ENCODE measurements at regions not wholly inside any gene's neighbourhood (a gene's known extent, or its start where the extent isn't known, plus 50 kb on each side); places are given as distances from the start of the nearest gene placed in this dataset.

GRCh38 chr12:98224584-98225221 is 290.7 kb upstream of the TMPO start:
- no peak for DNase-seq

DNA sequence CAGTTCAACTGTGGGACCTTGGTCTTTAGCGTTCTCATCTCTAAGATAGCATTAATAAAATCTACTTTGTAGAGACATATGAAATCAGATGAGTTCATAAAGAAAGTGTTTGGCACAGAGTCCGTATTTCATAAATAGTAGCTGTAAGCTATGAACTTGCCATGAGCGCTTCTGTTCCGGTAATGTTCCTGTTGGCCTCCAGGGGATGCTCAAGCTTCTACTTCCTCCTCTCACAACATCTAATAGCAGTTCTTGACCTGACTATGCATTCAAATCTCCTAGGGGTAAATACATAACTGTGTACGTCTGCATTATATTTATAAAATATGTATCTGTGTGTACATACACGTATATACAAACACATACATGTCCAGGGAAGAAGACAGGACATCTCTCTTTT is 288.2 kb upstream of the TMPO start:
- DNase-seq, result no peak

DNA sequence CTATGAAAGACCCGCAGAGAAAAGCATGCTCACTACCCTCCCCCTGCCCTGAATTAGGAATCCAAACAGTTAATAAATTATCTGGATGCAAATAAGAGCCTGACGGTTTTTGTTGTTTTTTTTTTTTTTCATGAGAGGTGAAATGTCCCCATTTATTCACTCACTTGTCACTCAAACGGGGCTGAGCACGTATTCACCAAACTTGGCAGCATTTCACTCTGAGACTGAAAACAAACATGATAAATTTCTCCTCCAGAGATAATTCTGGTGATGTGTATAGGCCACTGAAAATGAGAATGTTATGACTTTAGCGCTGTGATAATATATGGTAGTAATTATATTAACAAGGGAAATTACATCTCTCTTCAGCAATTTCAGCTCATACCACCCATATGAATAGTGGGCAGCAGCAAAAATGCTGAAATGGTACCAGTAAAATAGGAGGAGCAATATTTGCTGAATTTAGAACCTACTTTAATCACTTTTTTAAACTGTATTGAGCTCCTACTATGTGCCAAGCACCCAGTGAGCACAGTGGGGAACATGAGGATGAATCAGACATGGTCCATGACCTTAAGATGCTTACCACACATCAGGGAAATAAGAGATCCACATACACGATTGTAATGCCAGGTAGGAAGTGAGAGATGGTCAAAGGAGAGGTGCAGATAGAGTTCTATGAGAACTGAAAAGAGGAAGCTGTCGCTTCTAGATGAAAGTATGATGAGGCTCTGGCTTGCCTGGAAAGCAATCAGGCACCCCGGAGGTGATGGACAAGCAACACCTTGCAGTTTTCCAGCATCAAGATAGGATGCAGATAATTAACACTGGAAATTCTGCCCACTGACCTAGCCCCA is 286.5 kb upstream of the TMPO start:
- DNase-seq, result no peak

DNA sequence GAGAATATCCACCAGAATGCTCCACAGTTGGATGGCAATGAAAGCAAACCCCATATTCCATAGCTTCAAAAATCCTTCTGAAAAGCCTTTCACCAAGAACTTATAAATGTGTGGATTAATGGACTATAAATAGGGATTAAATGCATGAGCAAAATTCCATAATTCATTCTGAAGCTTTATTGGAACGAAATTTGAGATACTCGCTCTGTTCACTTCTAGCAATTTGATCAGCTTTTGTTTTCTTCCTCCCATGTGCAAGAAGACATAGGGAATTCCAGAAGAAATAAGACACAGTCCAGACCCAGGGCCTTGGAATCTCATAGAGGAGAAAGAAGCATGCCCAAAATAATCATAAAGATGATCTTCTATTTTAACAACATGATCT is 285.9 kb upstream of the TMPO start:
- no peak for DNase-seq

DNA sequence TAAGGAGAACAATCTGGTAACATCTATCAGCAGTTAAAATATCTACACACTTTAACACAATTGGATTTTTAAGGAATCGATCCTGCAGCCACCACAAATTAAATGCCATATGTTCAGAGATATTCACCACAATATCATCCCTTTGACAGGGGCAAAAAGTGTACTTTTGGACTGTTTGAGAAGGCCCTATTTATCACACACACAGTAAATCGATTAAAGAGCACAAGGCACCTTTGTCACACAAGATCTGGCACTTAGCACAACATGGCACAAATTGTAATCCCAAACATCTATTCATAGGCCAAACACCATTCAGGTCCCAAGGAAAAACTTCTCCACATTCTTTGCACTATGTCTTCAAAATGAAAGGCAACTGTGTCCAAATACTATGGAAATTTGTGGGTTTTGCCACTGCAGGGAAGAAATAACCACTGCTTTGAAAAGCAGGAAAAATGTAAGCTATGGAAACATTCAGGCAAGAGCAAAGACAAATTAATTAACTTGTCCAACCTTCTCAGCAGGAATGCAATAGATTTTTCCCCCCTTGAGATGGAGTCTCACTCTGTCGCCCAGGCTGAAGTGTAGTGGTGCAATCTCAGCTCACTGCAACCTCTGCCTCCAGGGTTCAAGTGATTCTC is 282.5 kb upstream of the TMPO start:
- no peak for DNase-seq

DNA sequence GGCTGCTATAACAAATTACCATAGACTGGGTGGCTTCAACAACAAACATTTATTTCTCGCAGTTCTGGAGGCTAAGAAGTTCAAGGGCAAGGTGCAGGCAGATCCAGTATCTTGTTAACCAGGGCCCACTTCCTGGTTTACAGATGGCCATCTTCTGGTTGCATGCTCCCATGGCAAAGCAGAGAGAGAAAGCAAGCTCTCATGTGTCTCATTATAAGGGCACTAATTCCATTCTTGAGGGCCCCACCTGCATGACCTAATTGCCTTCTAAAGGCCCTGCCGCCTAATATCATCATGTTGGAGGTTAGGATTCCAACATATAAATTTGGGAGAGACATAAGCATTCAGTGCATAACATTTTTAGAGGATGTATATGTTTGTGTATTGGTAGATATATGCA is 280.1 kb upstream of the TMPO start:
- no peak for DNase-seq

- no peak for DNase-seq
Measured at GRCh38 chr12:98238515-98239130, 276.8 kb upstream of the TMPO start.

DNA sequence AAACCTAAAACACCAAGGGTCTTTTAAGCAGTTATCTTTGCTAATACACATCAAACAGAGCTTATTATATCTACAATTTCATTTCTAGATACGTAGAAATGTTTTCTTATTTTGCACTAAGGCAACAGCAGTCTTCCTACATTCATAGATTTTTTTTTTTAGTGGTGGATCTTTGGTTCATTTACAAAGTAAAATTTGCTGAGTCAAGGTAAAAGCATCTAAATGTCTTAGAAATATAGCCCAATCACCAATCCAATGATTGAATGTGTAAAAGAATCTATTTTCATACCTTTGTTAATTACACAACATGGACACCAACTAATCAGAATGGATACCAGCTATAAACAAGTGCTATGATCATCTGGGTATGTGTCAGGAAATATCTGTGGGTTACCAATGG is 272.2 kb upstream of the TMPO start:
- DNase-seq, result no peak

- DNase-seq, result no peak
Measured at GRCh38 chr12:98244136-98244535, 271.3 kb upstream of the TMPO start.

GRCh38 chr12:98253207-98254037 is 262.0 kb upstream of the TMPO start:
- DNase-seq, result no peak

DNA sequence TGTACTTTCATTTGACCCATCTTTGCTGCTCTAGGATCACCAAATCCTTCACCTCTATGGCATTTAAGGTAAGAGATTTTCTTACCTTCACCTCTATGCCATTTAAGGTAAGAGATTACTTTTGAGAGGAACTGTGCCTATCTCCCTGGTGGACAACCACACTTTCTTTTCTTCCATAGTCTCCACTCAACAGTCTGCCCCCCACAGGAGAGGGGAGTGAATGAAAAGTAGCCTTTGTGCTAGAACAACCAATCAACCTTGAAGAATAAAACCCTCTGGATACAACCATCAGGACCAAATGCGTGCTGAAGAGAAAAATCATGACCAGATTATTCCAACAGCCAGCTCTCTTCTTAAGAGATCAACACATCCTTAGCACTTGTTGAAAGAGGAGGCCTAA is 258.6 kb upstream of the TMPO start:
- DNase-seq, result no peak

GRCh38 chr12:98259693-98260092 is 255.7 kb upstream of the TMPO start:
- DNase-seq, result no peak

DNA sequence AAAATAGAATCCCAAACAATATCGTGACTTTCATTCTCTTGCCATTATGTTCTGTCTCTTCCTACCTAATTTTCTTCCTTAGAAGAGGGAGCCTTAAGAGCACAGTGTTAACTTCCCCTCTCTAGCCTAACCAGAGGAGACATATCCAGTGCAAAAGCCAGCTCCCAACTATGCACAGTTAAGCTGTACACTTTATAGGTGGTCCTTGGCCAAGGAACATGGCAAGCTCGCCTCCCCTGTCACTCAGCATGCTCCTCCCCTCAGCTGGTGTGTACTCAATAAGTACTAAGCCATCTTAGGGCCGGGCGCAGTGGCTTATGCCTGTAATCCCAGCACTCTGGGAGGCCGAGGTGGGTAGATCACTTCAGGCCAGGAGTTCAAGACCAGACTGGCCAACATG is 255.1 kb upstream of the TMPO start:
- DNase-seq, result no peak

- DNase-seq, result no peak
Measured at GRCh38 chr12:98262902-98263301, 252.5 kb upstream of the TMPO start.

DNA sequence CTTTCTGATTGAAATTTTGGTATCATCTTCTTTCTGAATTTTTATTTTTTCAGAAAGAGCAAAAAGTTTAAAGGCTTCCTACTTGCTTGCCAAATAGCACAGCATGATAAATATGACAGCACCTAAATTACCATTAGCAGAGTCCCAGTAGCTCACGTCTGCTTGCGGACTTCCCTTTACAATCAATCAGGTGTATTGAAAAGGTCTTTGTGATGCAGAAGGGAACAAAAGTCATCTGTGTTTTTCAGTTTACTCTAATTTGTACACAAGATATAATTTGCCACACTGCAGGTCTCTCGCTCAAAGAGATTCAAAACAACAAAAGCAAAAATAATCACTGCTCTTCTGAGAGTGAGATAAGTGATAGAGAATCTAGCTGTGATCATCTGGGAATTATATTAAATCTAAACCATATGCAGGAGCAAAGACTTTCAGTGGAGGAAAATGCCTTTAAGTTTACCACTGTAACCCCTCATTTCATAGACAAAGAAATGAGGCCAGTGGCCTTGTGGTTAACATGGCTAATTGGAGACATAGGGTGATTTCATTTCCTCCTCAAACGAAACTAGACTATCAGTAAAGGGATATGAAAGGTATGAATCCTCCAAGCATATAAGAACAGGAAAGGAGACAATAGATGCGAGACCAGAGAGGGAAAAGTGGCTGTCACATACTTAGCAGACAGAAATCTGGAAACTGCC is 240.8 kb upstream of the TMPO start:
- DNase-seq, result no peak

DNA sequence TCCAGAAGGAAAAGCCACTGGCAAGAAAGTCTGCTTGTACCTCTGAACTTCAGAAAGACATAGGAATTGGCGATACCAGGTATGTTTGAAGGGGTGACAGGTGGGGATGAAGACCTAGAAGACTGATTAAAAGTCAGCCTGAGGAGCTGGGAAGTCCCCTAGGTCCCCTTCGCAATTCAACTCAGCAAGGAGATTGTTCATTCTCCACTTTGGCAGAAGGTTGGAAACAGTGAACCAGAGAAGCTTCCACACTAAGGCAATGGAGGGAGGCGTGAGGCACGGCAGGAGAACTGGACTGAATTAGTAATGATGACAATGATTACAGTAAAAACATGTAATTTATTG is 240.3 kb upstream of the TMPO start:
- no peak for DNase-seq

DNA sequence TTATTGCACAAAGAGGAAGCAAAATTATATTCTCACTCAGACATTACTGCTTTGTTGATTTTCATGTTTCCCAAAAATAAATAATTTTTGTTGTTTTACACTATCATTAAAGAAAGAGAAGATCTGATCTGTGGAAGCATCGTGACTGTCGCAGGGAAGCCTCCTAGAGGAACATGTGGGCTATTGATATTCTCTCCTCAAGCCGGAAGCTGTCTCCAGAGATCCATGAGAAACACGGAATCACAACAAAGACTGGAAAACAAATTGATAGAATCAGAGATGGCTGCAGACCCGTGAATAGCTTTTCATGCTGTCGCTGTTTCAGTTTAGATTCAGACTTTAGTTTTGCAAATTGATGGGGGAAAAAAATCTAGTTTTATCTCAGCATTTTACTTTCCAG is 235.2 kb upstream of the TMPO start:
- no peak for DNase-seq

DNA sequence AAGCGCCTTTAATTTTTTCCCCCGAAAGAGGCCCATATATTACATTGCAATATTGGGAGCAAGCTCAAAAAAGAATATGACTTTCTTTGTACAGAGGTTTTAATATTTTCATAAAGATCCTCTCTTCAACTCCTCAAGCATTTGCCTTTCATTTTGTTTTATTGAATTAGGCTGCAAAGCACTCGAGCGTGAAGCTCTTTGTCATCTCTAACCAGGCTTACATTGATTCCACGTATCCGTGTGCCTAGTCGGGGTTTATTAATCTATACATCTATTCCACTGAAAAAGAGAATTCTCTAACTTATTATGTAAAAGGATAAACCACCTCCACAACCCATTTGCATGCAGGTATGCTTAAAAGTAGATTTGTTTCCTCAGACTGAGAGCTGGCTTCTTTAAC is 234.8 kb upstream of the TMPO start:
- no peak for DNase-seq

DNA sequence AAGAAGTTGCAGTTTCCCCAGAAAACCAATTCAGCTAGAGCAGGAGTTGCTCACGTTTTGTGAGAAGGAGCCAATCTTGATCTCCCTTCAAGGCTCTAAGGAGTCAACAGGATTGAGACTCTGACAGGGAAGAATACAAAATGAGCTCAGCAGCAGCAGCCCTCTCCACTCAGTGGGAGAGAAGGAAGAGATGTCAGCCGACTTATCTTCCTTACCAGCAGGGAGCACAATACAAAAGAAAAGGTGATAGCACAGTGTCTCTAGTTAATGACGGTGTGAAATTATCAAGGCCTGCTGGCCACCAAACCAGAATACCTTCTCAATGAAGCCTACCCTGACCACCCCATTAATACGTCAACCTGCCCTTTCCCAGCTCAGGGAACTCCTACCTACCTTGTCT is 223.6 kb upstream of the TMPO start:
- no peak for DNase-seq

DNA sequence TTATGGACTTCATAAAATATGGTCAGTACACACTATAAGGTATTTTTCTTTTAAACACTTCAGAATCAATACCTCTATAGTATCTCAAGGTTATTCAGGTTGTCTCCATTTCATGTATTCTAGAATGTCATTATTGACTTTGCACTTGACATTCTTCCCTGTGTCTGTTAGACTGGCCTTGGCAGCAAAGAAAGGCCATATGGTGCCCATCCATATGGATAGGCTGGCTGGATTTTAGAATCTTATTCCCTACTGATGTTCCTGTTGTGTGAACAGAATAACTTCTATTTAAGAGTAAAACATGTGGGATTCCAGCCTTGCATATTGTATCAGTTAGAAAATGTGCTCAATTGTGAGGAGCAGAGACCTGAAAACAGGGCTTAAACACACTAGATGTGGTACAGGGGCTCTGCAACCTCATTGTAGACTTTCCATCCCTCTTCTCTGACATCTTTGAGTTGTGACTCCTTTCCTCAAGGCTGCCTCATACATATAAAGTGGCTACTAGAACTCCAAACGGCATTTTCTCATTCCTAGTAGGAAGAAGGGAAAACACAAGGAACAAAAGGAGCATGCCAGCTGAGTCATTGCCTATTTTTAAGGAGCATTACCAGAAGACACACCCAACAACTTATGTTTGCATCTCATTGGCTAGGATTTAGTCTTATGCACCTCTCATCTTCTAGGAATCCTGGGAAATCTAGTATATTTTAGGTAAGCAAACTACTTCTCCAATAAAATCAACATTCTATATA is 221.2 kb upstream of the TMPO start:
- no peak for DNase-seq

DNA sequence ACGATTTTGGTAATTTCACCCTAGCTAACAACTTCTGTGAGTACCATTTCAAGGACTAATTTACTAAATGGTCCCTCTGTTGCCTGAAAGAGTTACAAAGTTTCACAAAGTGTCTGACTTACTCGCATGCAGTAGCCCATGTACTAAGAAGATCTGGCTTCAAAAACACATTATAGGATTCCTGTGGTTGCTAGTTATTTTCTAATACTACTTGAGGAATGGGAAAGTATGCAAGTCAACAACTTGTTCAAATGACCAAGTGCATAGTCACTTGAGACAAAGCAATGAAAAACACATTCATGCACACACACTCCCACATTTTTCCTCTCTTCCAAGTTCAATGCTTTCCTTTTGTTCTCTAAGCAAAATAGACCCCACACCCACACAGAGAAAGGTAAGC is 219.7 kb upstream of the TMPO start:
- DNase-seq, result no peak
